ENCODE measurements at regions not wholly inside any gene's neighbourhood (a gene's known extent, or its start where the extent isn't known, plus 50 kb on each side); places are given as distances from the start of the nearest gene placed in this dataset.

DNA sequence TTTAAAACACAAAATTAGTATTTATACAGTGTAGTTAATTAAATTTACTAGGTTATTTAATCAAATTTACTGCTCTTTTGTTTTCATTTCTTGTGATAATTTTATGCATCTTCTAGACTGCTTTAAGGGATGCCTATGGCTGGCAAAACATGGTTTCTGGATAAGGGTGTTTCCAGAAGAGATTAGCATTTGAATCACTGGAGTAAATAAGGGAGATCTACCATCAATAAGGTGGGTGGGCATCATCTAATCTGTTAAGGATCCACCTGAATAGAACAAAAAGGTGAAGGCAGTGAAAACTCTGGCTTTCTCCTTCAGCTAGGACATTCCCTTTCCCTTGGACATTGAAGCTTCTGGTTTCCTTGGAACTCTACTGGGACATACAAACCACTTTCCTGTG, 146.2 kb upstream of the LAMA2 start:
- TF ChIP-seq, protein P1, sequence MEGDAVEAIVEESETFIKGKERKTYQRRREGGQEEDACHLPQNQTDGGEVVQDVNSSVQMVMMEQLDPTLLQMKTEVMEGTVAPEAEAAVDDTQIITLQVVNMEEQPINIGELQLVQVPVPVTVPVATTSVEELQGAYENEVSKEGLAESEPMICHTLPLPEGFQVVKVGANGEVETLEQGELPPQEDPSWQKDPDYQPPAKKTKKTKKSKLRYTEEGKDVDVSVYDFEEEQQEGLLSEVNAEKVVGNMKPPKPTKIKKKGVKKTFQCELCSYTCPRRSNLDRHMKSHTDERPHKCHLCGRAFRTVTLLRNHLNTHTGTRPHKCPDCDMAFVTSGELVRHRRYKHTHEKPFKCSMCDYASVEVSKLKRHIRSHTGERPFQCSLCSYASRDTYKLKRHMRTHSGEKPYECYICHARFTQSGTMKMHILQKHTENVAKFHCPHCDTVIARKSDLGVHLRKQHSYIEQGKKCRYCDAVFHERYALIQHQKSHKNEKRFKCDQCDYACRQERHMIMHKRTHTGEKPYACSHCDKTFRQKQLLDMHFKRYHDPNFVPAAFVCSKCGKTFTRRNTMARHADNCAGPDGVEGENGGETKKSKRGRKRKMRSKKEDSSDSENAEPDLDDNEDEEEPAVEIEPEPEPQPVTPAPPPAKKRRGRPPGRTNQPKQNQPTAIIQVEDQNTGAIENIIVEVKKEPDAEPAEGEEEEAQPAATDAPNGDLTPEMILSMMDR (optimal IDR thresholded peaks at IDR 0.05 in 1 of 3, IDR thresholded peaks at IDR 0.05 in 1 of 3, conservative IDR thresholded peaks at IDR 0.05 in 1 of 3; ENCODE audit: extremely low read depth in 1 of 3, insufficient read depth in 2 of 3, low read length in 3 of 3), result no peak
- no peak for TF ChIP-seq EZH2 (IDR thresholded peaks at IDR 0.05; ENCODE audit: low read length)
